Fibroblast of lung (primary cell): ENCODE measurements at regions not wholly inside any gene's neighbourhood (a gene's known extent, or its start where the extent isn't known, plus 50 kb on each side); places are given as distances from the start of the nearest gene placed in this dataset.

ENCODE experiments used
- DNase-seq, 2 donors: peaks; one replicate each; pipeline versions ENCODE4 v3.0.0 to v3.0.0-alpha.2; 2010; ENCODE audit warnings: low read depth in 2 of 2
- H2AFZ ChIP-seq: 2 replicates; pipeline ENCODE4 v1.5.1; 2012; ENCODE audit warnings: low read length, control low read depth, inconsistent platforms
- H3K27ac ChIP-seq: 2 replicates; pipeline ENCODE4 v1.5.1; 2011; ENCODE audit warnings: low read length, control low read depth; ENCODE audit not compliant: insufficient read depth
- H3K27me3 ChIP-seq: 2 replicates; pipeline ENCODE4 v1.5.1; 2011; ENCODE audit warnings: mild to moderate bottlenecking, low read length; ENCODE audit not compliant: control insufficient read depth, insufficient read depth
- H3K36me3 ChIP-seq: 2 replicates; pipeline ENCODE4 v1.5.1; 2011; ENCODE audit warnings: low read length; ENCODE audit not compliant: control insufficient read depth, insufficient read depth
- H3K4me1 ChIP-seq: 2 replicates; pipeline ENCODE4 v1.5.1; 2011; ENCODE audit warnings: low read length; ENCODE audit not compliant: control insufficient read depth, insufficient read depth; ENCODE audit errors: extremely low read depth
- H3K4me2 ChIP-seq: 2 replicates; pipeline ENCODE4 v1.5.1; 2011; ENCODE audit warnings: low read length, control low read depth; ENCODE audit not compliant: insufficient read depth; ENCODE audit errors: extremely low read depth
- H3K4me3 ChIP-seq, 4 experiments: fragments of 200-600 bp in 1 of 4; sonication (generic) in 1 of 4; replicated peaks in 1 of 4; 2 replicates each; pipeline ENCODE4 v1.5.1; 2011 to 2016; ENCODE audit warnings: low read length in 4 of 4, low read depth in 3 of 4, mild to moderate bottlenecking in 3 of 4, control low read depth in 2 of 4, inconsistent platforms in 1 of 4, mixed read lengths in 1 of 4; ENCODE audit not compliant: insufficient read depth in 1 of 4; ENCODE audit errors: control extremely low read depth in 1 of 4
- H3K79me2 ChIP-seq: 2 replicates; pipeline ENCODE4 v1.5.1; 2012; ENCODE audit warnings: mild to moderate bottlenecking, low read length, inconsistent platforms; ENCODE audit not compliant: control insufficient read depth, insufficient read depth
- H3K9ac ChIP-seq: 2 replicates; pipeline ENCODE4 v1.5.1; 2011; ENCODE audit warnings: mild to moderate bottlenecking, low read length, control low read depth; ENCODE audit not compliant: insufficient read depth
- H3K9me3 ChIP-seq: 2 replicates; pipeline ENCODE4 v1.5.1; 2012; ENCODE audit warnings: low read depth, low read length; ENCODE audit not compliant: control insufficient read depth, insufficient read depth
- H4K20me1 ChIP-seq: 2 replicates; pipeline ENCODE4 v1.5.1; 2011; ENCODE audit warnings: low read length; ENCODE audit not compliant: control insufficient read depth, insufficient read depth; ENCODE audit errors: extremely low read depth
- CTCF ChIP-seq, 2 donors: IDR thresholded peaks in 1 of 2; conservative IDR thresholded peaks in 1 of 2; 1 replicate in 1 of 2; 2 replicates in 1 of 2; pipeline ENCODE4 v1.5.1; 2011 to 2012; ENCODE audit warnings: low read length in 2 of 2, control low read depth in 1 of 2, inconsistent platforms in 1 of 2, low read depth in 1 of 2, mild to moderate bottlenecking in 1 of 2
- EZH2 ChIP-seq: IDR thresholded peaks from 2 replicates; pipeline ENCODE4 v1.5.1; 2012; ENCODE audit warnings: low read length, control low read depth, mild to moderate bottlenecking; ENCODE audit errors: missing control alignments

GRCh38 chr1:201761871-201762270, 67.1 kb upstream of the IPO9 start:
- peaks cover 8% of the 10 kb centered on the region for H4K20me1 ChIP-seq
- no peak overlapping the region for H3K4me3 ChIP-seq
- TF ChIP-seq EZH2 (no peak), CTCF (conservative IDR thresholded peaks at IDR 0.05 in 1 of 2, IDR thresholded peaks at IDR 0.05 in 1 of 2; ENCODE audit: low read depth in 1 of 2, low read length in 2 of 2) (no peak)
- H3K9me3 ChIP-seq, result no peaks in the 10 kb centered on the region
- no peak overlapping the region for H3K9ac ChIP-seq
- no peaks in the 10 kb centered on the region for H3K36me3 ChIP-seq
- peaks cover 51% of the 10 kb centered on the region for H3K4me1 ChIP-seq
- H3K79me2 ChIP-seq, result peaks cover 87% of the 10 kb centered on the region
- DNase-seq, result no peak
- no peak overlapping the region for H3K27ac ChIP-seq
- no peak overlapping the region for H2AFZ ChIP-seq
- no peaks in the 10 kb centered on the region for H3K27me3 ChIP-seq
- H3K4me2 ChIP-seq, result no peak overlapping the region

- no peak for DNase-seq
- Histone ChIP-seq H2AFZ (no peak overlapping the region), H3K27me3 (no peaks in the 10 kb centered on the region), H3K79me2 (peaks cover 82% of the 10 kb centered on the region), H3K27ac (no peak overlapping the region), H3K9ac (no peak overlapping the region), H3K9me3 (no peaks in the 10 kb centered on the region), H3K4me3 (no peak overlapping the region), H3K4me1 (peaks cover 46% of the 10 kb centered on the region), H3K4me2 (no peak overlapping the region), H3K36me3 (no peaks in the 10 kb centered on the region), H4K20me1 (peaks cover 8% of the 10 kb centered on the region)
- no peak for TF ChIP-seq EZH2
- TF ChIP-seq CTCF (conservative IDR thresholded peaks at IDR 0.05 in 1 of 2, IDR thresholded peaks at IDR 0.05 in 1 of 2; ENCODE audit: low read depth in 1 of 2, low read length in 2 of 2), result no peak
Observed at GRCh38 chr1:201762381-201762780, 66.6 kb upstream of the IPO9 start.

GRCh38 chr1:201763455-201764140, 65.4 kb upstream of the IPO9 start:
- Histone ChIP-seq H3K4me2 (peak overlapping the region; percentile 33), H2AFZ (no peak overlapping the region), H4K20me1 (peaks cover 9% of the 10 kb centered on the region), H3K27me3 (no peaks in the 10 kb centered on the region), H3K4me3 (no peak overlapping the region), H3K36me3 (no peaks in the 10 kb centered on the region), H3K9ac (no peak overlapping the region), H3K27ac (peak overlapping the region; percentile 44), H3K4me1 (peaks cover 43% of the 10 kb centered on the region), H3K9me3 (no peaks in the 10 kb centered on the region), H3K79me2 (peaks cover 80% of the 10 kb centered on the region)
- TF ChIP-seq EZH2 (no peak), CTCF (conservative IDR thresholded peaks at IDR 0.05 in 1 of 2, IDR thresholded peaks at IDR 0.05 in 1 of 2; ENCODE audit: low read depth in 1 of 2, low read length in 2 of 2) (no peak)
- DNase-seq, result peak; percentile 63 to 68
